ENCODE measurements at regions not wholly inside any gene's neighbourhood (a gene's known extent, or its start where the extent isn't known, plus 50 kb on each side); places are given as distances from the start of the nearest gene placed in this dataset.
"Not testable (repeated sequence)": the region's sequence is repeated elsewhere in the genome, so short reads cannot be mapped to it uniquely, and the experiment has no call there.

DNA sequence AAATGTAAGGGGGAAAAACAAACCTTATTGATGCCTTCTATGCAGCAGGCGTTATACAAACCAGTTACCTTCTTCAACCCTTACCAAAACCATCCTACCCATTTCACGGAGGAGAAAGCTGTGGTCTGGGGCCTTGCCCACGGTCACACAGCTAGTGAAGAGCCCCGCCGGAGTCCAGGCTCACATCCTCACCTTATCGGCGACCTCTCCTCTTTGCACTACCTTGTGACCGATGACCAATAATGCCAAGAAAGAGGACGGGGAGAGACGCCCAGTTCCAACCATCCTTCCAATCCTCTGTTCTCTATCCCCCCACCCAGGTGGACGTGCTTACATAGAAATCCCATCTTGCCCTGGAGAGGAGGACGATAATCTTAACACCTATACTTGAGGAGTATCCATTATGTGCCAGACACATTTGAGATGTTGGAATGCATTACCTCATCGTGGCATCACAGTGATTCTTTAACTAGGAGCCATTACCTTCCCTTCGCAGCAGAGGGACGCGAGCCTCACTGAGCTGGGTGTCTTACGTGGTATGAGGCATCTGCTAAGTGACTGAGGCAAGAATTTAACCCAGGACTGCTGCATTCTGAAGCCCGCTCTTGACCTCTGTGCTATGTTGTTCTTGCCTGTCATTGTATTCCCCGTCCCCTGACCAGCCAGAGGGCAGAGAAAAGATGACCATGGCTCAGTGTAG, 253.7 kb upstream of the B3GAT1 start:
- DNase-seq (ENCODE audit: low spot score): no peak

DNA sequence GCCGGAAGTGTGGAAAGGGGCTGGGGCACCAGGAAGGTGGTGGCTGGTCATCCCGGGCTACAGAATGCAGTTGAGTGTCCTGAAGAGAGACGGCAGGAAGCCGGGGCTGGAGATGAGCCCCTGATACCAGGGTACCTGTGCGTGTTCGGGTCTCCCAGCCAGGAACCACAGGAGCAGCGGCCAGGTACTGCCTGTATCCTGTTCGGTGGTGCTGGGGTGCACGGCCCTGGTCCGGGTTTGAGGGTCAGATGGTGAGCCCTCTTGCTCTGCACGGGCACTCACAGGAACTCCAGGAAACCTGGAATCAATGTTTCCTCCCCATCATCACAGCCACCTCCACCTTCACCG, 253.1 kb upstream of the B3GAT1 start:
- DNase-seq (ENCODE audit: low spot score): no peak

DNA sequence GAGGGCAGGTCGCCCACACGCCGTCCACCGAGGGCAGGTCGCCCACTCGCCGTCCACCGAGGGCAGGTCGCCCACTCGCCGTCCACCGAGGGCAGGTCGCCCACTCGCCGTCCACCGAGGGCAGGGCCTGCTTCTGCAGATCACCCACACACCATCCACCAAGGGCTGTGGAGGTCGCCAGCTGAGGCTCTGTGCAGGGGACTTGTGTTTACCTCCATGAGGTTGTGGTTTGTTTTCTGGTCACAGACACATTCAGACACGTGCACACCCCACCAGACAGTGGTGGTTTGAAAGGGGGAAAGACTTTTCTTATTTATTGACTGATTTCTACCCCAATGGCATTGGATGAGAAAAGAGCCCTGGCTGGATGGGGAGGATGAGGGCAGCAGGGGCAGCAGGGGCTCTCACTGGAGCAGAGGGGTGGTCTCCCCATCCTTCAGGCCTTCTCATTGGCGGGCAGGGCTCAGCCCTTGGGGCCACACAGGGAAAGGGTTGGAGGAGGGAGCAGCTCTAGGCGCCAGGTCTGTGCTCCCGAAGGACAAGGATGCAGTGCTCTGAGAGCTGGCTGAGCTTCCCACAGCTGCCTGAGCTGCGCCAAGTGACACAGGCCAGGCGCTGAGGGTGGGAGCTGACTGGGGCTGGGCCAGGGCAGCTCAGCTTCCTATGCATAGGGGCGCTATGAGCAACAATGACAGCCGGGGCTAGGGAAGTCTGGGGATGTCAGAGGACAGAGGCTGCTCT, 252.6 kb upstream of the B3GAT1 start:
- DNase-seq (ENCODE audit: low spot score): no peak

DNA sequence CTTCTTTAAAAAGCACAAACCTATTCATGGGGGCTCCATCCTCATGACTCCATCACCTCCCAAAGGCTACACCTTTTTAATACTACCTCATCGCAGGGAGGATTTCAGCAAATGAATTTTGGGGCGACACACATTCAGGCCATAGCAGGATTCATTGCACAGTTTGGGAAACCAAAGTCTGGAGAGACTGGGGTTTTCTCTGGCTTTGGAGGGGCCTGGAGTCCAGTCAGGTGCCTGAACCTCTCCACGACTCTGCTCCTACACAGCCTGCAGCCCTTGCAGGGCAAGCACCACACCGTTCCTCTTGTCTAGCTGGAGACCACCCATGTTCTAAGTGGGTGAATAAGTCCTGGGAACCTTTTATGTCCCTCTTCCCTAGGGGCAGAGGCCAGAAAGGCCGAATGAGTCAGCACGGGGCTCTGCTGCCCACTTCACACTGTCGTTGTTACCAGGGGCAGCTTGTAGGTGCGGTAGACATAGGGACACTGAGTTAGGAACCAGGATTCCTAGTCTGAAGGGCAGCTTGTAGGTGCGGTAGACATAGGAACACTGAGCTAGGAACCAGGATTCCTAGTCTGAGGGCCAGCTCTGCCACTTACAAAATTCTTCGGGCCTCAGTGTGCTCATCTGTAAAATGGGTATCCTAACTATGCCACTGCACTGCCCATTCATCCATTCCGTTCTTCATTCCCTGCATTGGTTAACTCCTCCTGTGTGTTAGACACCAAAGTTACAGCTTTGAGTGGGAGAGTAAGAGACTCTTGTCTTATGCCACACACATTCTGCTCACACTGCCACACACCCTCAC, 251.7 kb upstream of the B3GAT1 start:
- DNase-seq (ENCODE audit: low spot score): no peak

DNA sequence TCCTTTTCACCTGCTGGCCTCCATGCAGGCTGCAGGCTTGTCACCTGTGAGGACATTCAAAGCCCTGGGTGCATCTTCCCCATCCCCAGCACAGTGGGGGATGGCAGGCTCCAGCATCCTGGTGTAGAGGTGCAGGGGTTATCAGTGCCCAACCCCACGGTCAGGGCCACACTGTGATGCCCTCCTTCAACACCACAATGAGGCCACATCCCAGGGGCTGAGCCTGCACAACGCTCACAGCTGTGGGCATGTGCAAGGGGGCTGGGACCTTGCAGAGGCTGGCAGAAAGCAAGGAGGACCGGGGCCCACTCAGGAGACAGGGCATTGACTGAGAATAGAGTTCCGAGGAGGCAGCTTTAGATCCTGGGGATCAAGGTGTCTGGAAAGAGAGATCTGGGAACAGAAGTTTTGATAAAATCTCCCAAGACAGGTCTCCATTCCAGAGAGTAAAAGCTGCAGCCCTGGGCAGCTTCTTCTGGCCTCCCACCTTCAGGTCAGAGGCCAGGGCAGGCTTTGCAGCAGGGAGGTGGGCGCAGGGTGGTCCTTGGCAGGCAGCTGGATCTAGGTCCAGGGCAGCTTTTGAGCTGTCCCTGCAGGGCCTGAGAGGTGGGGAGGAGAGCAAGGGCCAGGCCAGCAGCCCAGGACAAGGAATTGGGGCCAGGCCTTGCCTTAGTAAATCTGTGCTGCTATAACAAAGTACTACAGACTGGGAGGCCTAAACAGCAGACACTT, 250.8 kb upstream of the B3GAT1 start:
- no peak for DNase-seq (ENCODE audit: low spot score)

DNA sequence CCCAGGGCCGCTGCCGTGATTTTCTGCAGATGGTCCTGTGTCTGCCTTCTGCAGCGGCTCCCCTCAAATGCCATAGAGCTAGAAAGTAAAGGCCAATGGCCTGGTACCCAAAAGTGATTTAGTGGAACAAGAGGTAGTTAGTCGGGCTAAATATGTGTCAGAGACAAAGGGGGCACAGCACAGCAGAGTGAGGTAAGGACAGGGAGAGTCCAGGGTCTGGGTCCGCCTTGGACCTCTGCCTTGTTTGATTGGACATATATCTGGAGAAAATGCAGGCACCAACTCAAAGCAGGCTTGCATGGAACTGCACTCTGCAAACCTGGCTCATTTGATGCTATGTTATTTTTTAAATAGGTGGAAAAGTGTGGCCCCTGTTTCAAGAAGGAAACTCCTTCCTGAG, 249.6 kb upstream of the B3GAT1 start:
- DNase-seq (ENCODE audit: low spot score): no peak

DNA sequence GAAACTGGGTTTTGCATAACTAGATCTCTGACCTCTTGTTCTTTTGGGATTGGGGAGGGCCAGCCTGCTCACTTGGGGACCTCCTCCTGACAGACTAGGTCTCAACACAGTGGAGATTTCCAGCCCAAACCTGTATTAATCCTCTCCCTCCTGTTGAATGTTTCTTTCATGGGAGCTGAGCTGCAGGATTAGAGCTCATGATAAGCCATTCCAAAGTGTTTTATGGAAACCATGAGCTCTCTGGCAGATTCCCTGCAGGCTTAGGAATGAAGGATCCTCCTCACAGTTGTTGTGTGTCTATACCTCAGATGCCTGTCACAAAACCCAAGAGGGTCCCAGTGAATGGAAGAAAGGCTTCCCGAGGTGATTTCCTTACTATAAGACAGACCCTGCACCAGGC, 248.4 kb upstream of the B3GAT1 start:
- DNase-seq (ENCODE audit: low spot score): no peak

DNA sequence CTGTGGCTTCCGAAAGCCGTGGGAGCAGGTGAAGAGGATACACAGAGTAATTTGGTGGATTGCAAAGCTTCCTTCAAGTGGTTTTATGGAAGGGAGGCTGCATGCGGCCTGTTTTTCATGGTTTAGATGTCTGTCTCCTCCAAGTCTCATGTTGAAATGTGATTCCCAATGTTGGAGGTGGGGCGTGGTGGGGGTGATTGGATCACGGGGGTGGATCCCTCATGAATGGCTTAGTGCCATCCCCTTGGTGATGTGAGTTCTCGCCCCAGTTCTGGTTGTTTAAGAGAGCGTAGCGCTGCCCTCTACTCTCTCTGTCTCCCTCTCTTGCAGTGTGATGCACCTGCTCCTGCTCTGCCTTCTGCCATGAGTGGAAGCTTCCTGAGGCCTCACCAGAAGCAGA, 247.8 kb upstream of the B3GAT1 start:
- no peak for DNase-seq (ENCODE audit: low spot score)

DNA sequence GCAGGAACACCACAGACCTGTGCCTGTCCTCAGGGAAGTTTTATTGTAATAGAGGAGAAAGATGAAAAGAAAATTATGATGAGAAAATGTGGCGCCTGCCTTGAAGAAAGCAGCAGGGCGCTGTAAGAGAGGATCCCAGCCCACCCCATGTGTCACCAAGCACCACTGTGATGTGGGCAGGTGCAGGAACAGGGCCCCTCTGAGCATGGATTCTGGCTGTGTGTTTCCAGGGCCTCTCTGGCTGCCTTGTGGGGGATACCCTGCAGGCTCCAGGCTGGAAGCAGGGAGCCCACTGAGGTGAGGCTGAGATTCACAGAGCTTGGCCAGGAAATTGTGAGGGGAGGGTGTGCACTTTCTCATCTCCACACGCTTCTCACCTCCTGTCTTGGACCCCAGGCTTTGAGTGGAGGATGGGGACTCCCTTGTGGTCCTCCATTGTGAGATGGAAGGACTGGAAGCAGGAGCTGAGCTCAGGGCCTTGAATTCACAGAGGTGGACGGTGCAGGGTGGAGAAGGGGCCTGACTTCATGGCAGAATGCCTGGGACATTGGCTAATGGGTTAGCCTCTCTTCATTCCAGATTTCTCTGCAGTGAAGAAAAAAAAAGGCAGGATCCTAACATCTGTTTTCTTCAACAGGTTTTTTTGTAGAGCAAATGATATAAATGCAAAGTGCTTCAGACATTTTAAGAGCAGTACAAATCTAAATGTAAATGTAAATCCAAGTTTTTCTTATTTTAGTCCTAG, 246.6 kb upstream of the B3GAT1 start:
- no peak for DNase-seq (ENCODE audit: low spot score)

DNA sequence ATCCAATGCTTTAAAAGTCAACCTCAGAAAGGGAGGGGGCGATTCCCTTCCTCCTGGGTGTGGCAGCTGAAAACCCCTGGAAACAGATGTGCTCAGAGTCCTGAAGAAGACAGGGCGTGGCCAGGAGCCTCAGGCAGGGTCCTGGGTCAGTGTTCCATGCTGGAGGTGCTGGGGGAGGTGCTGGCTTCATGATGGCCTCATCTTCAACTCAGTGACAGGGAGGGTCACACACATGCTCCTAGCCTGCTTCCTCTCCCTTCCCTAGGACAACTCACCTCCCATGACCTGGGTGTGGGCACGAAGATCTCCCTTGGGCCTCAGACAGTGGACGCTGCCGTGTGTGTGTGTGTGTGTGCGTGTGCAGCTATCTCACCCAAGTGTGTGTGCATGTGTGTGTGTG, 245.6 kb upstream of the B3GAT1 start:
- DNase-seq (ENCODE audit: low spot score): no peak

DNA sequence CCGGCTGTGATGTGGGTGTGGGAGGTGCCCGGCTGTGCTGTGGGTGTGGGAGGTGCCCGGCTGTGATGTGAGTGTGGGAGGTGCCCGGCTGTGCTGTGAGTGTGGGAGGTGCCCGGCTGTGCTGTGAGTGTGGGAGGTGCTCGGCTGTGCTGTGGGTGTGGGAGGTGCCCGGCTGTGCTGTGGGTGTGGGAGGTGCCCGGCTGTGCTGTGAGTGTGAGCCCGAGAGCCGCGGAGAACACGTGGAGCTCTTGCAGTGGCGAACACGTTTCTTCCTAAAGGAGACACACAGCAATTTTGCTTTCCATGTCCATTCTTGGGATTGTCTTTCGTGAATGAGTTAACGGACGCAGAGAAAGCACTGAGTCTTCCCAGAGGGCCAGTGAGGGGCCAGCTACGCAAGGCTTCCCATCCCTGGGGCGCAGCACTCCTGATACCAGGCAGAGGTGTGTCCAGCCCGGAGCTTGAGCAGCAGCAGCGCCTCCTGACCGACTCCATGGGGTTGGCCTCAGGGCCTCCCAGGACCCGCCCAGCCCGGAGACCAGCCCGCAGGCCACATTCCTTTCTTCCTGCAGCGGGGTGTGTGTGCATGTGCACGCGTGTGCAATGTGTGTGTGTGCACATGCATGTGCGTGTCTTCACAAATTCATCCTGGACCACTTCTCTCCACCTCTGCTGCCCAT, 245.0 kb upstream of the B3GAT1 start:
- no peak for DNase-seq (ENCODE audit: low spot score)

DNA sequence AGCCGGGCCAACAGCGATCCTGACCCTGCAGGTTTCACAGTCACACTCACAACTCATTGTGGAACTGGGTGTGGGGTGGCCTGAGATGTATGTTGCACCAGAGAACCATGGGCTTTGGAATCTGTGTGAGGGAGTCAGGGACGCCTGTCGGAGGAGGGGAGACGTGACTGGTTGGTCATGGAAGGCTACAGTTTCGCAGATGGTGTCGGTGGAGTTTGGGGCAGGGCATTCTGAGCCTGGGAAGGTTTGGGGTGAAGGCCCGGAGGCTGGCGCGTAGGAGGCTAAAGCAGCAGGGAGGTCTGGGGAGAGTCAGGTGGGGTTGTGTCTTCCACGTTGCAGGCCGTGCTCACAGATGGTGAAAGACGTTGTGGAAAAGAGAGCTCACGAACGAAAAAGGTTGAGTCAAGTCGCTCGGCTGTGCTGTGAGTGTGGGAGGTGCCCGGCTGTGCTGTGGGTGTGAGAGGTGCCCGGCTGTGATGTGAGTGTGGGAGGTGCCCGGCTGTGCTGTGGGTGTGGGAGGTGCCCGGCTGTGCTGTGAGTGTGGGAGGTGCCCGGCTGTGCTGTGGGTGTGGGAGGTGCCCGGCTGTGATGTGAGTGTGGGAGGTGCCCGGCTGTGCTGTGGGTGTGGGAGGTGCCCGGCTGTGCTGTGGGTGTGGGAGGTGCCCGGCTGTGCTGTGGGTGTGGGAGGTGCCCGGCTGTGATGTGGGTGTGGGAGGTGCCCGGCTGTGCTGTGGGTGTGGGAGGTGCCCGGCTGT, 244.2 kb upstream of the B3GAT1 start:
- DNase-seq (ENCODE audit: low spot score): not testable (repeated sequence)

DNA sequence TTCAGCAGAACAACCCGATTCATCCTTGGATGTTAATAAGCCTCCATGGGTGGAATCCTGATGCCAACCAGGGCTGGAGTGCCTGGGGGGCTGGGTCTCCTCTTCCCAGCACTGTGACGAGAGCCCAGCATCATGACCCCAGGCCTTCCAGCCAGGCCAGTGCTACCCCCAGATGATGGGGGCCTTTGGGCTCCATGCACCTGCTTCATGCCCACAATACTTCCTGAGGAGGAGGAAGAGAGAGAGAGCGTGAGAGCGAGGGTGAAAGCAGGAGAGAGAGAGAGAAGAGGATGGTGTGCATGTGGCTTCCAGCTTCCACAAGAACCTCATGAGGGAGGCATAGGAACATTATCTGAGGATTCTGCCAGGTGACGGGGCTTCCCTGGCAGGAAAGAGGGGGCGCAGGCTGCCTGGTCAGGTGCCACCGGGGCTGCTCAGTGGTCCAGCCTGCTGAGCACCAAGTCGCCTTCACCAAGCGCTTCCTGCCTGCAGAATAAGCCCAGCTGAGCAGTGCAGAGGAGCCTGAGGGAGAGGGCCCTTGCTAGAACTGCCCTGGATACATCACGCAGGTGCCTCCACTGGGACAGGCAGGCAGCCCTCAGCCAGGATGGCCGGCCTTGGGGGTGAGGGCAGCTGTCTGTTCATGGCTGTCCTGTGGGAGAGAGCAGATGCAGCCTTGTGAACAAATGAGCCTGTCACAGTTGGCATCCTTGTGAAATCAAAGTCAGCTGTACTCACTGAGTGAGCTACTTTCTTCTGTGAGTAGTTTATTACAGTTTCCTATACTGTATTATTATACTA, 243.3 kb upstream of the B3GAT1 start:
- no peak for DNase-seq (ENCODE audit: low spot score)

DNA sequence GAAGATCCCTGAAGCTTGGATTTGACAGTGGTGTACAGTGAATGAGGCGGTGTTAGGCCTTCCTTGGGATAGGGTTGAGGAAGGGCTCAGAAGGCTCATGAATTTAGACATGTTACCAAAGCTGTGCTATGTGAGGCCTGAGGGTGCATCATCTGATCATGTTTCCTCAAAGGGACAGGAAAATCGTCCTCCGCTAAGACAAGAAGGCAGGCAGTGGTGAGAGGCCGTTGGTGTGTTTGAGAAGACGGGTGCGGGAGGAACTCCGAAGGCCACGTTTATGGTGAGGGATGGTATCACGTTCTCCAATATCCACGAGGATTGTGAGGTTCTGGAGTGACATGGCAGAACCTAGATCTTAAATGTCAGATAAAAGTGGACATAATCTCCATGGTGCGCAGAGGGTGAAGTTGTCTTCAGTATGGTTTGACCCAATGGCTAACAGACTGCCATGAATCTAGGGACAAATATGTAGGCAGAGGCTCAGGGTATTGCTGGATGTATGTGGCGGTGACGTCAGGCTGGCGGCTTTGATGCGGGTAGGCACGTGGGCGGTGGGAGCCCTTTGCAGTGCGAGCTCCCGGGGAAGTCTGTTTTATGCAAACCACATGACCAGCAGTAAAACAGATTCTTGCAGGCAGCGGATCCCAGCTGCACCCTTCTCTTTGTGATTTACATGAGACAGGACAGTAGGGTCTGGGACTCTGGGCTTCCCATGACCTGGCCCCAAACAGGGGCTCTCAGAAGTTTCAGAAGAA, 242.3 kb upstream of the B3GAT1 start:
- no peak for DNase-seq (ENCODE audit: low spot score)

DNA sequence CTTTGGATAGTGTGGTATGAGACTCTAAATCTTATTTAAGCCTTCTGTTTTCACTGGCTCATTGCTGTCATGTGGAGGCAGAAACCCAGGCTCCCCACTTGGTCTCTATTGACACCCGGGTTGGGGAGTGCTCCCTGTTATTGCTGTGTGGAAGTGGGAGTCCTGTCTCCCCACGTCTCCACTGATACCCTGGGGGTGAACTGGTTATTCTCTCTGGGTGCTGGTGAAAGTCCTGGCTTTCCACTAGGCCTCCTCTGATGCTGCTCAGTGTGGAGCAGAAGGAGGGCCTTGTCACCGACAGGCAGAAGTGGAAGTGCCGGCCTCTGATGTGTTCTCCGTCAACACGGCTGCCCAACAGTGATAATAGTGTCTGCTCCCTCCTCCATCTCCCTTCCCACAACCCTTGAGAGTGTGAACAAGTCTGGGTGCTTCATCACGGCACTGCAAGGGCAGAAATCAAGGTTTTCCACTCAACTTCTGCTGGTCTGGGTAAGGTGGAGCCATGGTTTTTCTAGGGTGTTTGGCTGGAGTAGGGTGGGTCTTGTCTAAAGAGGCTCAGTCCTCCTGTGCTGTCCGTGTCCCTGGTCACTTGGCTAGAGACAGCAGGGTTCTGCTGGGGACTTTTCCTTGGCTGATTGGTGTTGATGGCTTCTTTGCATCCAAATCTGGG, 240.7 kb upstream of the B3GAT1 start:
- DNase-seq (ENCODE audit: low spot score): no peak

DNA sequence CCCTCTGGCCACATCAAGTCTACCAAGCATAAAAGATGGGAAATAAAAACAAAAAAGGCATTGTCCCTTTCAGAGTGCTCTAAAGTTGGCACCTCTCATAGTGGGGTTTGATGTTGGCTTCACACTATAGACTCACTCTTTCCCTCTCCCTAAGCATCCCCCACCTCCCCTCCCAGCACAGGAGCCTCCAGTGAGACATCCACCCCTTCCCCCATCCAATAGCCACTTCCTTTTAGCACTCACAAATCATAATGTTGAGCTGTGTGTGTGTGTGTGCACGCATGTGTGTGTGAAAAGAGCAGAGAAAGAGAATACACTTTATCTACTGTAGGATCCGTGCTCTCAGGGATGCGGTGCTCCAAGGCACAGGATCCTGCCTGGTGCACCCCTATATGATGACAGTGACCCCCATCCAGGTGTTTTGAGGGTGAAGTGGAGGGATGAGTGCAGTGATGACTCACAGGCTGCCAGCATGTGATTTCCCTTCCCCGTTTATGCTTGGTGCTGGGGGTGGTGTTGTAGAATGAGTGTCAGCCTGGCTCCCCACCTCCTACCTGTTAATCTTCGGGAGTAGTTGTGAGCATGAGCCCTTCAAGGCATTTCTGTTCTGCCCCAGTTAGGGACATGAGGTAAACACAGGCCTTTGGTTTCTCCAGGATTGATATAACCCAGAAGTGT, 235.2 kb upstream of the B3GAT1 start:
- DNase-seq (ENCODE audit: low spot score): no peak

DNA sequence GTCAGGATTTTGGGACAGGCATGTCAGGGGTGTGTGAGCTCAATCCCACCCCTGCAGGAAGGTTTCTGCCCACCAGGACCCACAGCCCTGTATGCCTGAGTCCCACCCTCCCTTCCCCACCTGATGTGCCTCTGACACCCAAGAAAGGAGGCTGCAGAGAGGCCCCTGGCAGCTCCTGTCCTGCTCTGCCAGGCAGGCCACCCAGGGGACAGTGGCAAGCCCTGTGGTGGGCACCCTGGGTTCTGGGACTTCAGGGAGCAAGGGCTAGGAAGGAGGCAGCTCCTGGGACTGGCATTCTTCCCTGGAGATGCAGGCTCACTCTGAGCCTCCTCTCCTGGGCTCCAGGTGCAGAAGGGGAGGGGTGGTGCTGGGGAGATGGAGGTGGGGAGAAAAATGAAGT, 234.5 kb upstream of the B3GAT1 start:
- no peak for DNase-seq (ENCODE audit: low spot score)

DNA sequence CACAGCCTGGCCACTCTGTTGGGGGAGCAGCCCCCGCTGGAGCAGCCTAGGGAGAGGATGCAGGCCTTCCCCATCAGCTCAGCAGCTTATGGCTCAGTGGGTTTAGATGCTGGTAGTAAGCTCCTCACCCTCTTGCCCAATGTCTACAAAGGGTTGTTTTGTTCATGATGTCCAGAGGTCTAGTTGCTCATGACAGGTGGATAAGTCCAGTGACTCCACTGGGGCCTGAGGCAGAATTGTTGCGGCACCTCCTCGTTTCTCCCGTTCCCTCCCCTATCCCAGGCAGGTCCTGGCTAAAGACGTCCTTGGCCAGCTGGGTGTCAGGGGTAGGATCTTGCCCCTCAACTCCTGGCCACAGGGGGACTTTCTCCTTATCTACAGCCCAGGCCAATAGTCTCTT, 233.5 kb upstream of the B3GAT1 start:
- DNase-seq (ENCODE audit: low spot score): no peak
